CD8-positive, alpha-beta memory T cell (primary cell): ENCODE measurements at regions not wholly inside any gene's neighbourhood (a gene's known extent, or its start where the extent isn't known, plus 50 kb on each side); places are given as distances from the start of the nearest gene placed in this dataset.

ENCODE experiments used
- CTCF ChIA-PET: fragments of 350-600 bp; sonication (Branson Sonifier 250); formaldehyde crosslinking; loops from one replicate; lab custom pipeline; 2021; ENCODE audit warnings: antibody characterized with exemption; lab: Charles Lee
- POLR2A ChIA-PET: fragments of 350-600 bp; sonication (Branson Sonifier 250); formaldehyde crosslinking; loops from one replicate; lab custom pipeline; 2021; ENCODE audit warnings: antibody characterized with exemption; lab: Charles Lee
- DNase-seq, 5 donors: peaks; one replicate each; pipeline versions ENCODE4 v3.0.0 to v3.0.0-alpha.2; 2020 to 2022; ENCODE audit warnings: mixed read lengths in 1 of 5
- H3K27ac ChIP-seq: one replicate; pipeline ENCODE4 v1.7.0; 2013; ENCODE audit warnings: low read depth, mild to moderate bottlenecking, low read length, moderate library complexity
- H3K27me3 ChIP-seq: 2 replicates; pipeline ENCODE4 v1.7.0; 2013; ENCODE audit warnings: low read length, mild to moderate bottlenecking; ENCODE audit not compliant: insufficient read depth, poor library complexity, severe bottlenecking
- H3K36me3 ChIP-seq: 2 replicates; pipeline ENCODE4 v1.7.0; 2013; ENCODE audit warnings: mild to moderate bottlenecking, low read length, moderate library complexity; ENCODE audit not compliant: insufficient read depth
- H3K4me1 ChIP-seq: 2 replicates; pipeline ENCODE4 v1.7.0; 2013; ENCODE audit warnings: mild to moderate bottlenecking, low read length, moderate library complexity; ENCODE audit not compliant: insufficient read depth
- H3K4me3 ChIP-seq: 2 replicates; pipeline ENCODE4 v1.7.0; 2013; ENCODE audit warnings: mild to moderate bottlenecking, low read length
- H3K9me3 ChIP-seq: 2 replicates; pipeline ENCODE4 v1.7.0; 2013; ENCODE audit warnings: mild to moderate bottlenecking, low read length
- H3K27ac Mint-ChIP-seq, 8 donors: one replicate each; pipeline ENCODE4 v1.8.0; 2020 to 2021; ENCODE audit warnings: mixed read lengths in 8 of 8, mild to moderate bottlenecking in 6 of 8, inconsistent platforms in 3 of 8, moderate library complexity in 3 of 8
- H3K27me3 Mint-ChIP-seq, 2 donors: one replicate each; pipeline ENCODE4 v1.8.0; 2020 to 2021; ENCODE audit warnings: mixed read lengths in 2 of 2, mild to moderate bottlenecking in 1 of 2, moderate library complexity in 1 of 2
- H3K36me3 Mint-ChIP-seq, 3 donors: one replicate each; pipeline ENCODE4 v1.8.0; 2020 to 2021; ENCODE audit warnings: mixed read lengths in 3 of 3, inconsistent platforms in 1 of 3, mild to moderate bottlenecking in 1 of 3
- H3K4me1 Mint-ChIP-seq, 3 donors: one replicate each; pipeline ENCODE4 v1.8.0; 2020 to 2021; ENCODE audit warnings: mixed read lengths in 3 of 3, inconsistent platforms in 1 of 3, mild to moderate bottlenecking in 1 of 3
- H3K4me3 Mint-ChIP-seq, 7 donors: one replicate each; pipeline ENCODE4 v1.8.0; 2020 to 2021; ENCODE audit warnings: mixed read lengths in 7 of 7, mild to moderate bottlenecking in 6 of 7, moderate library complexity in 4 of 7, inconsistent platforms in 2 of 7
- H3K9me3 Mint-ChIP-seq, 5 donors: one replicate each; pipeline ENCODE4 v1.8.0; 2020 to 2022; ENCODE audit warnings: mixed read lengths in 5 of 5, mild to moderate bottlenecking in 3 of 5, moderate library complexity in 2 of 5, inconsistent platforms in 1 of 5

GRCh38 chr3:161567577-161568361 lies 71.2 kb downstream of the OTOL1 start:
- POLR2A ChIA-PET = no interaction called here
- H3K4me1 Mint-ChIP-seq = no peaks in the 10 kb centered on the region
- H3K4me1 ChIP-seq = no peaks in the 10 kb centered on the region
- CTCF ChIA-PET = no interaction called here
- H3K36me3 ChIP-seq = no peaks in the 10 kb centered on the region
- H3K36me3 Mint-ChIP-seq = no peaks in the 10 kb centered on the region
- no peaks in the 10 kb centered on the region for H3K27me3 Mint-ChIP-seq
- H3K27me3 ChIP-seq = no peaks in the 10 kb centered on the region
- no peak overlapping the region for H3K27ac Mint-ChIP-seq
- no peaks in the 10 kb centered on the region for H3K9me3 ChIP-seq
- no peak overlapping the region for H3K4me3 Mint-ChIP-seq
- H3K27ac ChIP-seq = no peak overlapping the region
- peaks cover 0 to 4% (median 0%) of the 10 kb centered on the region in 5 donors for H3K9me3 Mint-ChIP-seq
- DNase-seq = no peak
- no peak overlapping the region for H3K4me3 ChIP-seq

DNA sequence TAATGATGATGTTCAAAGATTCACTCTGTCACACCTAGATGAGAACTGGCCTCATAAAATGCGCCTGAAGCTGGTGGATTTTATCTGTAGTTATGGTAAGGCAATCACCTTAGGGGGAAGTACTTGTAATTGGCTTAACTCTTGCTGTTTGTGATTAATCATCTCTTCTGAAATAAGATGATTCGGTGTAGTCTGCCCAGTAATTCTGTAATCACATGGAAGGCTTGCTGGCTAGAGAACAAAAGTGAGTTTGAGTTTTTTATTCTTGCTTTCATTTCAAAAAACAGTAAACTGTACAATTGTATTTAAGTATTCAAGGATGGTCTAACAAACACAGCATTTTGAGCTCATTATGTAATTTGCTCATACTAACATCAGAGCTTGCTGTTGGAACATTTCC lies 72.1 kb downstream of the OTOL1 start:
- H3K36me3 Mint-ChIP-seq = no peaks in the 10 kb centered on the region
- POLR2A ChIA-PET = no interaction called here
- H3K4me3 Mint-ChIP-seq = no peak overlapping the region
- H3K4me1 ChIP-seq = no peaks in the 10 kb centered on the region
- H3K4me1 Mint-ChIP-seq = no peaks in the 10 kb centered on the region
- no peak for DNase-seq
- CTCF ChIA-PET = no interaction called here
- no peak overlapping the region for H3K4me3 ChIP-seq
- H3K27me3 Mint-ChIP-seq = no peaks in the 10 kb centered on the region
- H3K36me3 ChIP-seq = no peaks in the 10 kb centered on the region
- no peaks in the 10 kb centered on the region for H3K9me3 ChIP-seq
- H3K9me3 Mint-ChIP-seq = peaks cover 0 to 4% (median 0%) of the 10 kb centered on the region in 5 donors
- no peak overlapping the region for H3K27ac ChIP-seq
- H3K27ac Mint-ChIP-seq = no peak overlapping the region
- H3K27me3 ChIP-seq = no peaks in the 10 kb centered on the region

GRCh38 chr3:161571951-161572350 lies 75.3 kb downstream of the OTOL1 start:
- H3K27ac ChIP-seq = no peak overlapping the region
- no peaks in the 10 kb centered on the region for H3K4me1 ChIP-seq
- Mint-ChIP-seq H3K27me3 (no peaks in the 10 kb centered on the region), H3K9me3 (peaks cover 0 to 4% (median 0%) of the 10 kb centered on the region in 5 donors), H3K27ac (no peak overlapping the region), H3K36me3 (no peaks in the 10 kb centered on the region), H3K4me3 (no peak overlapping the region), H3K4me1 (no peaks in the 10 kb centered on the region)
- H3K27me3 ChIP-seq = no peaks in the 10 kb centered on the region
- POLR2A ChIA-PET = no interaction called here
- CTCF ChIA-PET = no interaction called here
- H3K9me3 ChIP-seq = no peaks in the 10 kb centered on the region
- no peak overlapping the region for H3K4me3 ChIP-seq
- DNase-seq = no peak
- H3K36me3 ChIP-seq = no peaks in the 10 kb centered on the region

- Histone ChIP-seq H3K4me1 (no peaks in the 10 kb centered on the region), H3K9me3 (no peaks in the 10 kb centered on the region), H3K27me3 (no peaks in the 10 kb centered on the region), H3K36me3 (no peaks in the 10 kb centered on the region), H3K27ac (no peak overlapping the region), H3K4me3 (no peak overlapping the region)
- no peak for DNase-seq
- peaks cover 0 to 4% (median 0%) of the 10 kb centered on the region in 5 donors for H3K9me3 Mint-ChIP-seq
- POLR2A ChIA-PET = no interaction called here
- H3K27ac Mint-ChIP-seq = no peak overlapping the region
- no peaks in the 10 kb centered on the region for H3K27me3 Mint-ChIP-seq
- H3K4me3 Mint-ChIP-seq = no peak overlapping the region
- H3K4me1 Mint-ChIP-seq = no peaks in the 10 kb centered on the region
- no peaks in the 10 kb centered on the region for H3K36me3 Mint-ChIP-seq
- CTCF ChIA-PET = no interaction called here
Observed at GRCh38 chr3:161573136-161573535, 76.5 kb downstream of the OTOL1 start.

GRCh38 chr3:161575901-161576300 lies 79.3 kb downstream of the OTOL1 start:
- H3K36me3 ChIP-seq = no peaks in the 10 kb centered on the region
- H3K4me1 Mint-ChIP-seq = no peaks in the 10 kb centered on the region
- H3K4me3 Mint-ChIP-seq = no peak overlapping the region
- POLR2A ChIA-PET = no interaction called here
- H3K27ac ChIP-seq = no peak overlapping the region
- DNase-seq = no peak
- no peaks in the 10 kb centered on the region for H3K36me3 Mint-ChIP-seq
- no peak overlapping the region for H3K4me3 ChIP-seq
- CTCF ChIA-PET = no interaction called here
- no peaks in the 10 kb centered on the region for H3K27me3 Mint-ChIP-seq
- H3K4me1 ChIP-seq = no peaks in the 10 kb centered on the region
- no peak overlapping the region for H3K27ac Mint-ChIP-seq
- H3K27me3 ChIP-seq = no peaks in the 10 kb centered on the region
- no peaks in the 10 kb centered on the region for H3K9me3 ChIP-seq
- peaks cover 0 to 4% (median 0%) of the 10 kb centered on the region in 5 donors for H3K9me3 Mint-ChIP-seq

DNA sequence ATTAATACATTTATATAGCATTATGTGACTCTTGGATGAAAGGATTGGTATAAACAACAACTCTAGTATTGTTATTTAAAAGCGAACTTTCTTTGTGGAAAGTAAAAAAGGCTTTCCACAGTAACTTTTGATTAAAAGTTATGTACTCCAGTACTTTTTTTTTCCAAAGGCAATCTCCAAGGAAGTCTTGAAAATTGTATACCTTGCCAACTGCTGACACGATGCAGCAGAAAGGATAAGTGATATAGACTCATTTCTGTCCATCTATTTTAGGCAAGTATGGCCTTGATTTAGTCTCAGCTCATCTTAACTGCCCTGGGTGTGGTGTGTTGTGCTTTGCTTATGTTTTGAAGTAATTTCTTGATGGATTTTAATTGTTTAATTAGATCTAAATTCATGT lies 79.7 kb downstream of the OTOL1 start:
- no peaks in the 10 kb centered on the region for H3K27me3 ChIP-seq
- H3K36me3 ChIP-seq = no peaks in the 10 kb centered on the region
- no peak overlapping the region for H3K27ac ChIP-seq
- no peaks in the 10 kb centered on the region for H3K27me3 Mint-ChIP-seq
- H3K4me3 ChIP-seq = no peak overlapping the region
- H3K4me1 Mint-ChIP-seq = no peaks in the 10 kb centered on the region
- H3K4me1 ChIP-seq = no peaks in the 10 kb centered on the region
- ChIA-PET CTCF (no interaction called here), POLR2A (no interaction called here)
- H3K27ac Mint-ChIP-seq = no peak overlapping the region
- no peak overlapping the region for H3K4me3 Mint-ChIP-seq
- H3K36me3 Mint-ChIP-seq = no peaks in the 10 kb centered on the region
- no peak for DNase-seq
- H3K9me3 ChIP-seq = no peaks in the 10 kb centered on the region
- peaks cover 0 to 4% (median 0%) of the 10 kb centered on the region in 5 donors for H3K9me3 Mint-ChIP-seq

DNA sequence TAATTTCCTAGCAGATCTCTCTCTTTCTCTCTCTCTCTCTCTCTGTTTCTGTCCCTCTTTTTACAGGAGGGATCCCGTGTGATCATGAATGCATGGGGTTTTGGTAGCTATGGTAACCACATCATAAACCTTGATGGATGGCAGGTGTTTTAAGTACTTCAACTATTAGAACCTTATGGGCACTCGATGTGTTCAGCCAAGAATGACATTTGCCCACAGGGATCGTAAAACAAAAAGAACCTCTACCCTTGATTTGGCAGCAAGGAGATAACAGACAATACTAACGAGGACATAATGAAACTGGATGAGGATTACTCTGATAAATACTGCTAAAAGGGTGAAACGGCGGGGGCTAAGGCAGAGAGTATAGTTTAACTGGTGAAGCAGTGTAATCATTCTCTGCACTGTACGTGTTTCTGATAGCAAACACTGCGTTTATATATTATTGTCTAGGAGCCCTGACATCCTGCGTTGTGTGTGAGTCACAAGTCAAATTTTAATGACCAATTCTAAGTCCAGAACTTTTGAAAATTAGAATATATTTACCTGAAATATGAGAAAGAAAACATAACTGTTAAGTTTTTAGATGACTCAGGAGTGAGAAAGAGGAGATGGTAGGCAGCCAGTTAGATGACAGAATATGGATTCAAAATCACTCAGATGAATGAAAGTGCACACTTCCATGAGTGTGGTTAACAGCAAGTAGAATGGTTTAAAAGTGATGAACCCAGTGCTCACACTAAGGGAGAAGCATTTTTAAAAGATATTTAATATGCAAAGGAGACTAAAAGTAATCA lies 80.3 kb downstream of the OTOL1 start:
- H3K27ac Mint-ChIP-seq = no peak overlapping the region
- no peak overlapping the region for H3K4me3 Mint-ChIP-seq

DNA sequence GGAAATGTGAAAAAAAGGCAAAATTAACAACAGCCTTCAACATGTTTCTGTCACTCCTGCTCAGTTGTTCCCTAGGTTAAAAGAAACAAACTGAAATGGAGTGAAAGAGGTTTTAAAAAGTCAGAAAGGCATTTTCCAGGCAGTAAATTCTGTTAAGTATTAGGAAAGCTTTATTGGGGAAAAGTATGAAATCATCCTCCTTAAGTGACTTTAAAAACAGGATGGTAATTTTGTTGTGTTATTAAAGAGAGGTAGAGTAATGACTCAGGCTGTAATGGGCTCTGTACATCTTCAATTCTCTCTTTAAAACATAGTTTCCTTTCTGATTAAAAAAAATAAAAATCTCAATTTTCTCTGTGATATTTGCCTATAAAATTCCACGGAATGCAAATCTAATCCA lies 81.1 kb downstream of the OTOL1 start:
- CTCF ChIA-PET = no interaction called here
- POLR2A ChIA-PET = no interaction called here
- H3K4me3 Mint-ChIP-seq = no peak overlapping the region

More for the DNA sequence above, 80.3 kb downstream of the OTOL1 start:
- Histone ChIP-seq H3K27me3 (no peaks in the 10 kb centered on the region), H3K4me3 (no peak overlapping the region), H3K4me1 (no peaks in the 10 kb centered on the region), H3K36me3 (no peaks in the 10 kb centered on the region), H3K27ac (no peak overlapping the region), H3K9me3 (no peaks in the 10 kb centered on the region)
- POLR2A ChIA-PET = no interaction called here
- no peaks in the 10 kb centered on the region for H3K36me3 Mint-ChIP-seq
- H3K27me3 Mint-ChIP-seq = no peaks in the 10 kb centered on the region
- DNase-seq = no peak
- no peaks in the 10 kb centered on the region for H3K4me1 Mint-ChIP-seq
- CTCF ChIA-PET = no interaction called here
- peaks cover 0 to 4% (median 0%) of the 10 kb centered on the region in 5 donors for H3K9me3 Mint-ChIP-seq

More for the DNA sequence above, 81.1 kb downstream of the OTOL1 start:
- Mint-ChIP-seq H3K27ac (no peak overlapping the region), H3K27me3 (no peaks in the 10 kb centered on the region), H3K4me1 (no peaks in the 10 kb centered on the region), H3K36me3 (no peaks in the 10 kb centered on the region), H3K9me3 (peaks cover 0 to 4% (median 0%) of the 10 kb centered on the region in 5 donors)
- Histone ChIP-seq H3K4me3 (no peak overlapping the region), H3K9me3 (no peaks in the 10 kb centered on the region), H3K27ac (no peak overlapping the region), H3K4me1 (no peaks in the 10 kb centered on the region), H3K27me3 (no peaks in the 10 kb centered on the region), H3K36me3 (no peaks in the 10 kb centered on the region)
- DNase-seq = no peak
